22Rv1 (cell line): ENCODE measurements at regions not wholly inside any gene's neighbourhood (a gene's known extent, or its start where the extent isn't known, plus 50 kb on each side); places are given as distances from the start of the nearest gene placed in this dataset.

Source experiments
- CTCF ChIP-seq: fragments of 450-650 bp; IDR thresholded peaks from 2 replicates; pipeline ENCODE4 v1.5.1; 2017; ENCODE audit warnings: mild to moderate bottlenecking
- ZFX ChIP-seq: fragments of 450-650 bp; IDR thresholded peaks from 2 replicates; pipeline ENCODE4 v1.6.1; 2017; ENCODE audit warnings: antibody characterized with exemption, borderline replicate concordance

- TF ChIP-seq CTCF (no peak), ZFX (no peak)
These were observed 1673.6 kb upstream of the MIR17HG start for GRCh38 chr13:89673789-89674311.
